GM21786 (cell line): ENCODE measurements at regions not wholly inside any gene's neighbourhood (a gene's known extent, or its start where the extent isn't known, plus 50 kb on each side); places are given as distances from the start of the nearest gene placed in this dataset.

Experiments
- ATAC-seq: cut with Tn5 transposase; IDR thresholded peaks from one replicate; pipeline ENCODE4 v1.9.1; 2021; ENCODE audit not compliant: unreplicated experiment

DNA sequence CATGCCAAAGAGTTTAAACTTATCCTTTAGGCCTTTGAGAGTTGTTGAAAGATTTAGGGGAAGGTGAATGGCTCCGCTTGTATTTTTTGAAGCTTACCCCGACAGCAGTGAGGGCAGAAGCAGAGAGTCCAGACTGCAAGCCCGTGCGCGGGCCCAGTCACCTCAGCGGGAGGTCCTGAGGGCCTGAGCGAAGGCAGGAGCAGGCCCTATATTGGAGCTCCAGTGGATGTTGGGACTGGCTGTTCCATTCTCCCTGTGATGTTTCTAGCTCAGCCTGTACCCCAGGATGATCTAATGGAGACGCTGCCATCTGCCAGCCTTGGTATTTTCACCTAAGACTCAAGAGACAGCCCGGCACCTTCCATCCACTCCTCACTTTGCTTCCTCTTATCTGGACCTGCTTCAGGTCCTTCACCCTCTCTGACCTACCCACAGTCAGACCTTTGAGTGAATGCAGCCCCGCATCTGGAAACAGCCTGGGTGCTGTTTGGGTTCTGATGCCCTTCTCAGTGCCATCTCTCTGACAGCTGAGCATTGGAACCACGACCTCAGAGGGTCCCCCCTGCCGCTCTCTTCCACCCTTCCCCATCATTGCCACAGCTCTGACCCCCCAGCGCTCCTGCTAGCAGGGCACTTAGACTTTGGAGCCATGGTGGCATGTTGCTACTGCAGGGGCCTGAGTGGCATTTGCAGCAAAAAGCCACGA lies 628.2 kb upstream of the CADM1 start:
- ATAC-seq, result no peak

GRCh38 chr11:116130122-116130521 lies 625.9 kb upstream of the CADM1 start:
- no peak for ATAC-seq

- no peak for ATAC-seq
Measured at GRCh38 chr11:116129456-116129855, 625.2 kb upstream of the CADM1 start.

DNA sequence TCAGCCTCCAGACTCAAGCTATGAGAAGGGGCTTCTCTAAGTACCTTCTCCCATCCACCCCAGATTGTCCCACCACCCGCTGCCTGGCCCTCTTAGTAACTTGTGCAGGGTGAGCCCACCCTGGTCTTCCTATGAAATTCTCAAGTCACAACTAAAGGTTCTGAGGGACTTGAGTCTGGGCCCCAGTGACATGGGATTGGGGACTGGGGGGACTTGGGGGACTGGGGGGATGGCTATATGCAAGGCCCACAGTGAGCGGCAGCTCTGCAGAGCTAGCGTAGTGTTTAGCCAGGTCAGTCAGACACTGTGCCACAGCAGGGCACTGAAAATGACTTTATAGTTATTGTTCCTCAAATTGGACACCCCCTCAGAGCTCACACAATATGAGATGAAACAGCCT lies 622.3 kb upstream of the CADM1 start:
- ATAC-seq, result no peak

GRCh38 chr11:116124922-116125714 lies 620.9 kb upstream of the CADM1 start:
- no peak for ATAC-seq

DNA sequence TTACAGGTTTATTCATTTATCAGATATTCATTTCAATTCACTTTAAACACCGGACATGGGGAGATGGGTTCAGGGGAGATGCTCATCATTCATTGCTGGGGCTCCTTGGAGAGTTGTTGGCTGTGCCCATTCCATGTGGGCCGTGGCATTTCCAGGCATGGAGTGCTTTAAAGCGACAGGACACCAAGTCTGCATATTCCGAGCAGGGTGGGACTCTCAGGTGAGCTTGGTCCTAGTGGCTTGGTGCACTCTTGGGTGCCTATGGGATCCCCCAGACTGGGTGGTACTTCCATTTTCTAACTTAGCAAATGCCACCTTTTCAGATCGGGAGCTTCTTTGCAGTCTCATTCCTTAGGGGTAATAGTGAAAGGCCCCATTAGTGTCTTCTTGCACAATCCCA lies 619.5 kb upstream of the CADM1 start:
- no peak for ATAC-seq

DNA sequence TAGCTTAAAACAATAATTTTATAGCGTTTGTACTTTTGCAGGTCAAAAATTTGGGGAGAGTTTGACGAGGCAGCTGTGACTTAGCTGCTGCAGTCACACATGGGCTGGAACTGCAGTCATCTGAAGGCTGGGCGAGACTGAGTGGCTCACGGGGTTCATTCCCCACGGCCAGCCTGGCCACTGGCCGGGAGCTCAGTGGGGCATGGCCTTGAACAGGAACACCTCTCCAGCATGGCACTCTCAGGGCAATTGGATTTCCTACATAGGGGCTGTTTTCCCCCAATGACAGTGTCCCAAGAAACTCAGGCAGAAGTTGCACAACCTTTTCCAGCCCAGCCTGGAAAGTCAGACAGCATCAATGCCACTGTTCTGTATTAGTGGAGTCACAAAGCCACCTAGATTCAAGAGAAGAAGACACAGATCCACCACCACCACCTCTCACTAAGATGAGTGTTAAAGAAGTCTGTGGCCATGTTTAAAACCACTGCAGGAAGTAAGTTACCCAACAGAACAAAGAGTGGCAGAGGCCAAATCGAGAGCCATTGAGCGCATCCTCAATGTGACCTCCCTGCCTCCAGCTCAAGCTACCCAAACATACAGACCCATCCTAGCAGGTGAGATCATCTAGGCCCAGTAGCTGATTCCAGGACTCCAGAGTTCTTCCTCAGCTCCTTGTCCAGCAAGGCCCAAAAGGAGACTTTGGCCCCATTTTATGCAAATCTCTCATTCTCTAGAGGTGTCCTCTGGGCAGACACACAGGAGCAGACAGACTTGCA lies 618.7 kb upstream of the CADM1 start:
- ATAC-seq, result no peak

GRCh38 chr11:116119158-116119557 lies 614.9 kb upstream of the CADM1 start:
- no peak for ATAC-seq

DNA sequence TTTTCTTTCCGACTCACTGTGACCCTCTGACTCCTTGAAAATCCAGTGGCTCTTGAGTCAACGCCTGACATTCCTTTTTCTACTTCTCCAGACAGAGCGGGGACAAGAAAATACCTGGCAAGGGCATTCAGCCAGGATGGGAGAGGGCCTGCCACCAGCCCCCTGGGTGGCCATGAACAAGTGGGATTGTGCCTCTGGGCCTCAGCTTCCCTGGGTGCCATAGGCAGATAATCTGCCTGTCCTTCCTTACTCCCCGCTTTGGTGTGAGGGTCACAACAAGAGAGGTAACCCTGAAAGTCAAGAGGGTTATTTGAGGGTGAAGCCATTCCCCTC lies 613.9 kb upstream of the CADM1 start:
- no peak for ATAC-seq

DNA sequence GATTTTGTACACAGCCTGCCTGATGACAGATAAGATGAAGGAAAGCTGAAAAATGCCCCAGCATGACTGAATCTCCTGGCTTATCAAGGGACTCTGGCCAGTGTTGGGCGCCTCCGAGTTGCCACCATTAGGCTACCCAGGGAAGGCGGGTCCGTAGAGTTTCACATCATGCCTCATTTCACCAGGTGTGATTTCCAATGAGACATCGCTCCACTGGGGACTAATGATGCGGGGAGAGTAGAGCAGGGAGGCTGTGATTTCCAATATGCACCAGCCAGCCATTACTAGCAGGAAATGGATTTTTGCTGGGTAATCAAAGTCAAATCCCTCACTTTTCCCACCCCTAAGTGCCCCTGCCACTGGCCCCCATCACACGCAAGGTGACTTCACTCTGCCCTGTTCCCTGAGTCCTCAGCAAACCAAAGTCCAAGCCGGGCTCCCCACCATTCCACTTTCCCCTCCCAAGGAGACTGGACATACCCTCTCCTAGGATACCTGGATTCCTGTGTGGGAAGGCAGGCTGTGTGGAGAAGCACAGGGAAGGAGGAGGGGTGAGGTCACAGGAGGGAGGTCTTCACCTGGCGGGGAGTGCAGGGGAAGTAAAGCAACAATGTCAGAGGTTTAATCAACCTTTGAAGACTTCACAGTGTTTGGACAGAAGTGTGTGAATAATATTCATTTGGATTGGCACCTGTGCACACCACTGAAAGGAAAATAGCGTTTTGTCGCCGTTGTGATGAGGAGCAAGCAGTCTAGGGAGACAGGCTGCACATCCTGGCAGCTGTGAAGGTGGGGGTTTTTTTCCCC lies 613.3 kb upstream of the CADM1 start:
- no peak for ATAC-seq

DNA sequence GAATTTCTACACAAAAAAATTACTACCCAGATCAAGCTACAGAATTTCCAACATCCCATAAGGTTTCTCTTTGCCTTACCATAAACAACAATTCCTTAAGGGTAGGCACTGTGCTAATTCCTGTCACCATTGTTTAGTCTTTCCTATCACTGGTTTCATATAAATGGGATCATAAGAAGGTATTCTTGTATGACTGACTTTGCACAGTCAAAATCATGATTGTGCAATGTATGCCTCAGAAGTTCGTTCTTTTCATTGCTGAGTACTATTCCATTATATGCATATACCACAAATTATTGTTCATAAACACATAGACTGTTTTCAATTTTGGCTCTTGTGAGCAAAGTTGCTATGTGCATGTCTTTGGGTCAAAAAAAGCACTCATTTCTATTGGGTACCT lies 611.6 kb upstream of the CADM1 start:
- ATAC-seq, result no peak

DNA sequence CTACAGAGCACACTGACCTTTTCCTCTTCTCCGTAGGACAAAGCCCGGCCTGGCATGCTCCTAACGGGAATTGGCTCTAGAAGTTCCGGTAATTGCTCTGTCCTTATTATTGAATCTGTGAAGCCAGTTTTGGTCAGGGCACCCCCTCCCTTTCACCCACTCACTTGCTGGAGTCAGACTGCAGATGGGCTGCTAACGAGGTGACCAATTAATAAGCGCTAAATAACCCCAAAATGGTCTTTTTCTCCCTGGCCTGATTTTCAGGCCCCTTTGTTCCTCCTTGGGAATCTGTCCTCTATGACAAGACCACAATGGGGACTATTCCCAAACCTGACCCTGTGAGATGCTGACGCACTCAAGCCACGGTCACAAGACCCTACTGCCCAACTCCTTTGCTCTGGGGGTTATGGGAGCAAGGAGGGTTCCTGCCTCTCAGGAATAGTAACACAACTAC lies 610.0 kb upstream of the CADM1 start:
- ATAC-seq, result no peak

GRCh38 chr11:116112087-116112935 lies 608.1 kb upstream of the CADM1 start:
- no peak for ATAC-seq

DNA sequence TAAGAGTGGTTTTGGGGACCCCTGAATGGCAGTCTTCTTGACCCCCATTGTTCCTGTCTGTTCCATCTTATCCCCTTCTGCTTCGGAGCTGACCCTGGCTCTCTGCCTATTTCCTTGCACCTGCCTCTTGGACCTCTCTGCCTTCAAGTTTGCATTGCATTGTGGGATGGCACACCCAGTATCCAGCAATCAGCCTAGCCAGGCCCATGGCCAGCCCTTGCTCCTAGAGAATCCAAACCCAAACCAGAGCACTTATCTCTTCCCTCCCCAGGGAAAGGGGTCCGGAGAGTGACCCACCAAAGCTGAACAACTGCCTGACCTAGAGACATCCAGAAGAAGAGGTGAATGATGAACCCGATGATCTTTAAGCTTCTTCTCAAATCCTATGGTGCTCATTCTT lies 607.3 kb upstream of the CADM1 start:
- no peak for ATAC-seq

GRCh38 chr11:116110802-116111201 lies 606.6 kb upstream of the CADM1 start:
- no peak for ATAC-seq

DNA sequence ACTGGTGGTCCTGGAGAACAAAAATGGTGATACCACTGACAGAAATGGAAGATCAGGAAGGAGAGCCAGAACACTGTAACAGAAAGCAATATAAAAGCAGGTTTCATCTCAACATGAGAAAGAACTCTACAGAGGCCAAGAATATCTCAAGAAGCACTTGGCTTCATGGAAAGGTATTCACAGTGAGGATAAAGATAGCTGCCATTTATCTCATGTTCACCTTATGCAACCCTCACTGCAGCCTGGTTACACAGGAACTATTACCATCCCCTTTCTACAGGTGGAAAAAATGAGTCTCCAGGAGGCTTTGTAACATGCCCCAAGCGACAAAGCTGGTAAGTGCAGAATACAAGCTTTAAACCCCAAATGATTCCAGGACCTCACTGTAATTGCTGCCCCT lies 606.1 kb upstream of the CADM1 start:
- ATAC-seq, result no peak

GRCh38 chr11:116109228-116109627 lies 605.0 kb upstream of the CADM1 start:
- no peak for ATAC-seq

- no peak for ATAC-seq
Measured at GRCh38 chr11:116108161-116108560, 603.9 kb upstream of the CADM1 start.

DNA sequence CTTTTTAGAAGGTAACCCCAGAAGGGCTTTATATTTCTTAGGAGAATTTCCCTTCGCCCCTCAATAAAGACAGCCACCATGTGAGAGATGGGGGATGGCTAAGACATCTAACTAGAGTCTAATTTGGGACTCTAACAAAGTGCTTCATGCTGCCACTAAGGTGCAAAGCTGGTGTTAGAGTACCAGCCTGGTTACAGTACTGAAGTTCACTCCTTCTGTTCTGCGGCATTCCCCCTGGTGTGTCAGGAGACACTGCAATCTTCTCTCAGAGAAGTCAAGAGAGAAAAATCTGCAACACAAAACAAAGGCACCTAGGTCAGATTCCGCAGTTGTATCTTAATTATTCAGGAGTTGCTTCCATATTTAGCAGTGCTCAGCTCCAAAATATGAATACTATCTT lies 603.0 kb upstream of the CADM1 start:
- no peak for ATAC-seq

DNA sequence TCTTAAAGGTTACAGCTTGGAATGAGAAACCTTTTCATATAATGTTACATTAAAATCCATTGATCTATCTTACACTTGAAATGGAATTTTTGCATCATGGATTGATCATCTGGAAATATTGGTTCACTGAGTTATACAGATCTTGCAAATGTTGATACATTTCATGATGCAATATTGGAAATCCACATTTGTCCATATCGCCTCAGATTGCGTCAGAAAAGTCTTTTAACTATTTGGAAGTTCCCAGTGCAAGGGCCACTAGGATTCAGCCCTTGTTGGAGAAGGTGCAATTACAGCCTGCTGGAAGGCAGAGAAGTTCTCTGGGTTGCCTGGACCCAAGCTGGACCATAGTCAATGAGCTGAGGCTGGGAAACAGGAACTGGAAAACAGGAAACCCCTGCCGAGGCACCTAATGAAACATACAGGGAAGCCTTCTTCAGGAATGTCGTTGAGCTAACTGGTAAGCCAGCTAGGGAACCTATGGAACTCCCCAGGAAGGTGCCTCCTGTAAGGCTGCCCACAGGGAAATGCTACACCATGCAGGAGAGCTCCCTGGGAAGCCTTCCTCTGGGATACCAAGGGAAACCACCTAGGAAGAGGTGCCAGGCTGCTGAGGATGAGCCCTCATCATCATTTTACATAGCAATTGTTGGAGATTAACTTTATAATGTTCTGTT lies 600.4 kb upstream of the CADM1 start:
- ATAC-seq, result no peak
